Progenitor cell of endocrine pancreas (in vitro differentiated cells): ENCODE measurements at regions not wholly inside any gene's neighbourhood (a gene's known extent, or its start where the extent isn't known, plus 50 kb on each side); places are given as distances from the start of the nearest gene placed in this dataset.

ENCODE experiments used
- DNase-seq: peaks from one replicate; pipeline ENCODE4 v3.0.0; 2021; ENCODE audit warnings: low spot score; ENCODE audit not compliant: unreplicated experiment
- H3K27ac Mint-ChIP-seq: 2 replicates; pipeline ENCODE4 v1.8.0; 2021; ENCODE audit warnings: mild to moderate bottlenecking, moderate library complexity, mixed read lengths
- H3K27me3 Mint-ChIP-seq: 2 replicates; pipeline ENCODE4 v1.8.0; 2021; ENCODE audit warnings: mixed read lengths
- H3K36me3 Mint-ChIP-seq: 2 replicates; pipeline ENCODE4 v1.8.0; 2022; ENCODE audit warnings: mixed read lengths; ENCODE audit not compliant: insufficient read depth
- H3K4me1 Mint-ChIP-seq: 2 replicates; pipeline ENCODE4 v1.8.0; 2021; ENCODE audit warnings: low read depth, mixed read lengths
- H3K4me3 Mint-ChIP-seq: 2 replicates; pipeline ENCODE4 v1.8.0; 2021; ENCODE audit warnings: low read depth, mild to moderate bottlenecking, moderate library complexity, mixed read lengths
- H3K9me3 Mint-ChIP-seq: 2 replicates; pipeline ENCODE4 v1.8.0; 2021; ENCODE audit warnings: low read depth, mixed read lengths
- CTCF ChIP-seq: fragments of 200-600 bp; sonication (generic); IDR thresholded peaks from one replicate; pipeline ENCODE4 v1.5.0; 2021; ENCODE audit warnings: antibody characterized with exemption, mild to moderate bottlenecking; ENCODE audit not compliant: unreplicated experiment

GRCh38 chr3:118760585-118761290, 273.9 kb downstream of the IGSF11 start:
- H3K36me3 Mint-ChIP-seq = no peaks in the 10 kb centered on the region
- no peaks in the 10 kb centered on the region for H3K27me3 Mint-ChIP-seq
- H3K9me3 Mint-ChIP-seq = no peaks in the 10 kb centered on the region
- no peak overlapping the region for H3K4me3 Mint-ChIP-seq
- TF ChIP-seq CTCF = peak; percentile 40
- H3K27ac Mint-ChIP-seq = no peak overlapping the region
- no peak for DNase-seq
- H3K4me1 Mint-ChIP-seq = peaks cover 4% of the 10 kb centered on the region

- no peak for DNase-seq
- Mint-ChIP-seq H3K27me3 (no peaks in the 10 kb centered on the region), H3K9me3 (no peaks in the 10 kb centered on the region), H3K36me3 (no peaks in the 10 kb centered on the region), H3K4me3 (no peak overlapping the region), H3K27ac (no peak overlapping the region), H3K4me1 (peaks cover 4% of the 10 kb centered on the region)
- no peak for TF ChIP-seq CTCF
These were observed 273.4 kb downstream of the IGSF11 start for GRCh38 chr3:118761291-118761606.

- no peak for TF ChIP-seq CTCF
- Mint-ChIP-seq H3K36me3 (no peaks in the 10 kb centered on the region), H3K9me3 (no peaks in the 10 kb centered on the region), H3K4me3 (no peak overlapping the region), H3K27ac (no peak overlapping the region), H3K4me1 (peaks cover 6% of the 10 kb centered on the region), H3K27me3 (no peaks in the 10 kb centered on the region)
- no peak for DNase-seq
These were observed 268.9 kb downstream of the IGSF11 start for GRCh38 chr3:118765636-118766305.

GRCh38 chr3:118766306-118766669, 268.4 kb downstream of the IGSF11 start:
- Mint-ChIP-seq H3K36me3 (no peaks in the 10 kb centered on the region), H3K27ac (no peak overlapping the region), H3K27me3 (no peaks in the 10 kb centered on the region), H3K4me3 (no peak overlapping the region), H3K9me3 (no peaks in the 10 kb centered on the region), H3K4me1 (peaks cover 2% of the 10 kb centered on the region)
- TF ChIP-seq CTCF = no peak
- no peak for DNase-seq

GRCh38 chr3:118772036-118772435, 262.6 kb downstream of the IGSF11 start:
- H3K27me3 Mint-ChIP-seq = no peaks in the 10 kb centered on the region
- no peak for TF ChIP-seq CTCF
- peaks cover 8% of the 10 kb centered on the region for H3K4me1 Mint-ChIP-seq
- H3K27ac Mint-ChIP-seq = no peak overlapping the region
- peaks cover 3% of the 10 kb centered on the region for H3K9me3 Mint-ChIP-seq
- H3K4me3 Mint-ChIP-seq = no peak overlapping the region
- no peak for DNase-seq
- no peaks in the 10 kb centered on the region for H3K36me3 Mint-ChIP-seq
